ENCODE measurements at regions not wholly inside any gene's neighbourhood (a gene's known extent, or its start where the extent isn't known, plus 50 kb on each side); places are given as distances from the start of the nearest gene placed in this dataset.

DNA sequence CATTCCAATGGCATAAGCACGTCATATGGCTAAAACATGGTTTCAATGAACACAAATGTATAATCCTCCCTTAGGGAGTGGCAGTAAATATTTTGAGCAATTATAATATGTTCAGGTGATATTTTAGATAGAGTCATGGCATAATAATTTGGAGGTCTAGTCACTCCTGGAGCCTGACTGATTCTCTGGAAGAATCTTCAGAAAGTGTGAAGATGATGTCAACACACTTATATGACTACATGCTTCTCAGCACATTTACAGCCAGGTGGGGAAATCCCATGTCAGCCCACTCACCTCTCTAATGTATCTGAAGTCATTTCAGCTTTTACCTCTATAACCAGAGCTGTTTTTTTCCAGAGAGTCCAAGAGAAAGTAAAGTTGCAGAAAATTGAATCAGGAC, 474.8 kb downstream of the SHISA9 start (continued):
- TF ChIP-seq ZNF331 (CRISPR knock-in tag; IDR thresholded peaks at IDR 0.05; ENCODE audit: low read depth) (no peak), CTCF (conservative IDR thresholded peaks at IDR 0.05; ENCODE audit: low read depth in 2 of 2) (no peak), EZH2 (IDR thresholded peaks at IDR 0.05; ENCODE audit: low read depth, unreplicated experiment) (no peak), NANOG (IDR thresholded peaks at IDR 0.05; ENCODE audit: borderline replicate concordance) (no peak), CREB1 (CRISPR knock-in tag; IDR thresholded peaks at IDR 0.05; ENCODE audit: low read depth) (no peak)

DNA sequence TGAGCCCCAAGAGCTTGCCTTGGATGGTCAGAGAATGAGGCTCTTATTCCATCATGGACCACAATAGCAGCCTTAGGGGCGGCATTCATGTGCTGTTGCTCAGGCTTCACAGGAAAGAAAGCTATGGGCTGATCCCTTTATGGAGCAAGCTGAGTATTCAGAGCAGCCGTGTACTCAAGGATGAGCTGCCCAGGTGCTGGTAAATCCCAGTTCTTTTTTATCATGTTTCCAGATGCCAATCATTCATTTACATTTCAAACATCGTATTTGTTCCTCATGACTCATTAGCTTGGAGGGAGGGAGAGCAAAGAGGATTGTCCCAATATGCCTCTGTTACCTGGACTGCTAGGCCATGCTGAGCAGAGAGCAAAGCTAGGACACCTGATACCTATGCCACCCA, 475.7 kb downstream of the SHISA9 start:
- peaks cover 32% of the 10 kb centered on the region for H3K9me3 Mint-ChIP-seq
- H3K27ac ChIP-seq (ENCODE audit: low read depth): no peak overlapping the region
- H3K36me3 ChIP-seq (ENCODE audit: insufficient read depth): no peaks in the 10 kb centered on the region
- H3F3A ChIP-seq (replicated peaks; ENCODE audit: low read depth): no peaks in the 10 kb centered on the region
- no peak overlapping the region for H3K4me3 ChIP-seq
- peaks cover 4% of the 10 kb centered on the region for H3K4me1 Mint-ChIP-seq
- H3K27ac Mint-ChIP-seq: no peak overlapping the region
- H3K27me3 ChIP-seq (ENCODE audit: insufficient read depth): no peaks in the 10 kb centered on the region
- no peak overlapping the region for H3K4me2 ChIP-seq
- no peaks in the 10 kb centered on the region for H4K20me1 ChIP-seq (replicated peaks; ENCODE audit: insufficient read depth)
- H3K9me2 ChIP-seq (ENCODE audit: insufficient read depth): no peaks in the 10 kb centered on the region; the same call in 1 of the 2 replicates
- ATAC-seq: no peak
- no peaks in the 10 kb centered on the region; the same call in 1 of the 2 replicates for H3K79me2 ChIP-seq (replicated peaks; ENCODE audit: insufficient read depth)
- H3K36me3 Mint-ChIP-seq (ENCODE audit: low read depth): peaks cover 38% of the 10 kb centered on the region
- no peaks in the 10 kb centered on the region for H3K27me3 Mint-ChIP-seq (ENCODE audit: insufficient read depth, low read depth, poor library complexity)
- H2AFZ ChIP-seq: no peak overlapping the region
- H3K4me3 Mint-ChIP-seq: no peak overlapping the region
- no peak for DNase-seq (ENCODE audit: low spot score)
- peaks cover 5% of the 10 kb centered on the region; the same call in 1 of the 2 replicates for H3K4me1 ChIP-seq (ENCODE audit: insufficient read depth)
- TF ChIP-seq EZH2 (IDR thresholded peaks at IDR 0.05; ENCODE audit: low read depth, unreplicated experiment): no peak
- no peak for TF ChIP-seq NANOG (IDR thresholded peaks at IDR 0.05; ENCODE audit: borderline replicate concordance)
- no peak for TF ChIP-seq POLR2AphosphoS5 (IDR thresholded peaks at IDR 0.05; ENCODE audit: low read depth)
- no peak for TF ChIP-seq CREB1 (CRISPR knock-in tag; IDR thresholded peaks at IDR 0.05; ENCODE audit: low read depth)
- no peak for TF ChIP-seq ZNF462 (CRISPR knock-in tag; IDR thresholded peaks at IDR 0.05)
- no peak for TF ChIP-seq ZNF114 (CRISPR knock-in tag; IDR thresholded peaks at IDR 0.05)
- TF ChIP-seq, protein P1, sequence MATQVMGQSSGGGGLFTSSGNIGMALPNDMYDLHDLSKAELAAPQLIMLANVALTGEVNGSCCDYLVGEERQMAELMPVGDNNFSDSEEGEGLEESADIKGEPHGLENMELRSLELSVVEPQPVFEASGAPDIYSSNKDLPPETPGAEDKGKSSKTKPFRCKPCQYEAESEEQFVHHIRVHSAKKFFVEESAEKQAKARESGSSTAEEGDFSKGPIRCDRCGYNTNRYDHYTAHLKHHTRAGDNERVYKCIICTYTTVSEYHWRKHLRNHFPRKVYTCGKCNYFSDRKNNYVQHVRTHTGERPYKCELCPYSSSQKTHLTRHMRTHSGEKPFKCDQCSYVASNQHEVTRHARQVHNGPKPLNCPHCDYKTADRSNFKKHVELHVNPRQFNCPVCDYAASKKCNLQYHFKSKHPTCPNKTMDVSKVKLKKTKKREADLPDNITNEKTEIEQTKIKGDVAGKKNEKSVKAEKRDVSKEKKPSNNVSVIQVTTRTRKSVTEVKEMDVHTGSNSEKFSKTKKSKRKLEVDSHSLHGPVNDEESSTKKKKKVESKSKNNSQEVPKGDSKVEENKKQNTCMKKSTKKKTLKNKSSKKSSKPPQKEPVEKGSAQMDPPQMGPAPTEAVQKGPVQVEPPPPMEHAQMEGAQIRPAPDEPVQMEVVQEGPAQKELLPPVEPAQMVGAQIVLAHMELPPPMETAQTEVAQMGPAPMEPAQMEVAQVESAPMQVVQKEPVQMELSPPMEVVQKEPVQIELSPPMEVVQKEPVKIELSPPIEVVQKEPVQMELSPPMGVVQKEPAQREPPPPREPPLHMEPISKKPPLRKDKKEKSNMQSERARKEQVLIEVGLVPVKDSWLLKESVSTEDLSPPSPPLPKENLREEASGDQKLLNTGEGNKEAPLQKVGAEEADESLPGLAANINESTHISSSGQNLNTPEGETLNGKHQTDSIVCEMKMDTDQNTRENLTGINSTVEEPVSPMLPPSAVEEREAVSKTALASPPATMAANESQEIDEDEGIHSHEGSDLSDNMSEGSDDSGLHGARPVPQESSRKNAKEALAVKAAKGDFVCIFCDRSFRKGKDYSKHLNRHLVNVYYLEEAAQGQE (IDR thresholded peaks at IDR 0.05; ENCODE audit: unreplicated experiment): no peak
- no peak for TF ChIP-seq ETS1 (IDR thresholded peaks at IDR 0.05)
- no peak for TF ChIP-seq JUNB (IDR thresholded peaks at IDR 0.05; ENCODE audit: unreplicated experiment)
- TF ChIP-seq ZNF331 (CRISPR knock-in tag; IDR thresholded peaks at IDR 0.05; ENCODE audit: low read depth): no peak
